HG03442 (cell line): ENCODE measurements at regions not wholly inside any gene's neighbourhood (a gene's known extent, or its start where the extent isn't known, plus 50 kb on each side); places are given as distances from the start of the nearest gene placed in this dataset.

ENCODE experiments used
- ATAC-seq: cut with Tn5 transposase; IDR thresholded peaks from one replicate; pipeline ENCODE4 v1.9.1; 2021; ENCODE audit warnings: mild to moderate bottlenecking, moderate library complexity; ENCODE audit not compliant: unreplicated experiment

GRCh38 chr10:89887406-89887805, 186.0 kb downstream of the KIF20B start:
- ATAC-seq, result peak; percentile 47

- peak; percentile 72 for ATAC-seq
These were observed 186.4 kb downstream of the KIF20B start for GRCh38 chr10:89887830-89888229.

DNA sequence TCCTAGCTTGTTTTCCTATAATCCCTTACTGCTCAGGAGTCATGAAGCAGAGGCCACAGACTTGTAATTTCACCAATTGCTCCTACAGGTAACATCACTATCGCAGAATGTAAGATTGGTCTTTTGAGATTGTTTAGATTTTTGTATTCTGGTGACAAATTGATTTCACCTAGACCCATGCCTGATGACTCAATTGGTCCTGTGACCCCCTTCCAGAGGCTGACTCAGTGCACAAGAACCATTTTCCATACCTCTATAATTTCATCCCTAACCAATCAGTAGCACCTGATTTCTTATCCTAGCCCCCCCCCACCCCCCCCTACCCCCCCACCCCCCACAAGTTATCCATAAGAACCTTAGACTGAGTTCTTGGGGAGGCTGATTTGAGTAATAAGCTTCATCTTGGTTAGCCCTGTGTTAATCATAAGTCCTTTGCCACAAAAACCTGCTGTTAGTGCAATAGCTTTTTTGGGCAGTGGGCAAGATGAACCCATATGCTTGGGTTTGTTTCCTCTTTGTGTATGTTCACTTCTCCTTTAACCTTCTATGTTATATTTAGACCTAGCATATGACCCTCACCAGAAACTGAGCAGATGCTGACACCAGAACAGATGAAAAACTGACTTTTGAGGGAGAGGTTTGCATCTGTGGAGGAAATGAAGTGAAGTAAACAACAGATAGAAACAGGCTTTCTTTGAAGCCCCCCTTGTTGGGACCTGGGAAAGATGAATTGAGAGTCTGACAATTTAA, 187.1 kb downstream of the KIF20B start:
- ATAC-seq, result peak; percentile 48

DNA sequence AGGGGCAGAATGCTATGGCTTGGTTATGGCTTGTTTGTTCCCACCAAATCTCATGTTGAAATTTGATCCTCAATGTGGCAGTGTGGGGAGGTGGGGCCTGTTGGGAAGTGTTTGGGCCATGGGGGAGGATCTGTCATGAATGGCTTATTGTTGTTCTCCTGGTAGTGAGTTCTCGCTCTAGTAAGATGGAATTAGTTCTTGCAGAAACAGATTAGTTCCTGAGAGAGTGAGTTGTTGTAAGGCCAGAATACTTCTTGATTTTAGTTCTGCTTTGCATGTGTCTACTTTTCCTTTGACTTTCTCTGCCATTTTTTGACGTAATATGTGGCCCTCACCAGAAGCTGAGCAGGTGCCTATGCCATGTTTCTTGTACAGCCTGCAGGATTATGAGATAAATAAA, 188.2 kb downstream of the KIF20B start:
- no peak for ATAC-seq

DNA sequence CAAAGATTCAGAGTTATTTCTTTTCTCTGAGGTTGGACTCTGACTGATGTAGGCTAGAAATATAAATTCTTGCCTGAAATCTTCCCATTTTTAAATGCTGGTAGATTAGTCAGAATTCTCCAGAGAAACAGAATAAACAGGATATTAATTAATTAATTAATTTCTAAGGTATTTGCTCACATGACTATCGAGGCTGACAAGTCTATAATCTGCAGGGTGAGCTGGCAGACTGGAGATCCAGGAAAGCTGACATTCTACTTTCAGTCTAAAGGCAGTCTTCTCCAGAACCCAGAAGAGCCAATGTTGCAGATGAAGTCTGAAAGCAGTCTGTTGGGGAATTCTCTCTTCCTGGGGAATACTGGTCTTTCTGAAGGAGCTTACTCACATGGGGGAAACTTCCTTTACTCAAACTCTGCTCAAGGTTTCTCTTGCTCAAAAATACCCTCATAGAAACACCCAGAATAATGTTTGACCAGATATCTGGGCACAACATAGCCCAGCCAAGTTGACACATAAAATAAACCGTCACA, 189.7 kb downstream of the KIF20B start:
- no peak for ATAC-seq

DNA sequence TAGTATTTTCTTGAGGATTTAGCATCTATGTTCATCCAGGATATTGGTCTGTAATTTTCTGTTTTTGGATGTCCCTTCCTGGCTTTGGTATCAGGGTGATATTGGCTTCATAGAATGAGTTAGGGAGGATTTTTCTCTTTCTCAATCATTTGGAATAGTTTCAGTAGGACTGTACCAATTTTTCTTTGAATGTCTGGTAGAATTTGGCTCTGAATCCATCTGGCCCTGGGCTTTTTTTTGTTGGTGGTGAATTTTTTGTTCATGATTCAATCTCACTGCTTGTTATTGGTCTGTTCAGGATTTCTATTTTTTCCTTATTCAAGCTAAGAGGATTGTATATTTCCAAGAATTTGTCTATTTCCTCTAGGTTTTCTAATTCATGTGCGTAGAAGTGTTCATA, 192.7 kb downstream of the KIF20B start:
- ATAC-seq, result no peak

GRCh38 chr10:89900554-89900953, 199.2 kb downstream of the KIF20B start:
- no peak for ATAC-seq

- no peak for ATAC-seq
These were observed 200.5 kb downstream of the KIF20B start for GRCh38 chr10:89901895-89902294.

GRCh38 chr10:89904755-89905154, 203.4 kb downstream of the KIF20B start:
- no peak for ATAC-seq

DNA sequence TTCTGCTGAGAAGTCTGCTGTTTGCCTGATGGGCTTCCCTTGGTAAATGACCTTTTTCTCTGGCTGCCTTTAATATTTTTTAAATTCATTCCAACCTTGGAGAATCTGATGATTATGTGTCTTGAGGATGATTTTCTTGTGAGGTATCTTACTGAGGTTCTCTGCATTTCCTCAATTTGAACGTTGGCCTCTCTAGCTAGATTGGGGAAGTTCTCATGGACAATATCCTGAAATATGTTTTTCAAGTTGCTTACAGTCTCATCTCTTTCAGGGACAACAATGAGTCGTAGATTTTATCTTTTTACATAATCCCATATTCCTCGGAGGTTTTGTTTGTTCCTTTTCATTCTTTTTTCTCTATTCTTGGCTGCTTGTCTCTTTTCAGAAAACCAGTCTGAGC, 208.4 kb downstream of the KIF20B start:
- ATAC-seq, result no peak

DNA sequence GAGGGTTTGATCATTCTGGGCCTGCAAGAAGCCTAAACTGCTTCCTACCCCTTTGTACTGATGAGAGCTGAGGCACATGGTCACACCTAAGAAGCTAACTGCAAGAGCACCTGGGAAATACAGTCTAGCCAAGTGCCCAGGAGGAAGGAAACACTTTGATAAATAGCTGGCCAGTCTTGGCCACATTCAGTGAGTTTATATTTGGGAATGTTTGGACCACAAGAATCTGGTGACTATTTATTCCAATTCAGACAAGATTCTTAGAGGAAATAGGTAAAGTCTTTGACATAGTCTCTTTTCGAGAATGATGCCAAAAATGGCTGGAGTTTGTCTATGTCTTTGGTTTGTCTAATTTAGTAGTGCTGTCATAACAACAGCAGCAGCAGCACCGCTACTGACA, 213.6 kb downstream of the KIF20B start:
- no peak for ATAC-seq

- no peak for ATAC-seq
These were observed 214.6 kb downstream of the KIF20B start for GRCh38 chr10:89915968-89916367.

DNA sequence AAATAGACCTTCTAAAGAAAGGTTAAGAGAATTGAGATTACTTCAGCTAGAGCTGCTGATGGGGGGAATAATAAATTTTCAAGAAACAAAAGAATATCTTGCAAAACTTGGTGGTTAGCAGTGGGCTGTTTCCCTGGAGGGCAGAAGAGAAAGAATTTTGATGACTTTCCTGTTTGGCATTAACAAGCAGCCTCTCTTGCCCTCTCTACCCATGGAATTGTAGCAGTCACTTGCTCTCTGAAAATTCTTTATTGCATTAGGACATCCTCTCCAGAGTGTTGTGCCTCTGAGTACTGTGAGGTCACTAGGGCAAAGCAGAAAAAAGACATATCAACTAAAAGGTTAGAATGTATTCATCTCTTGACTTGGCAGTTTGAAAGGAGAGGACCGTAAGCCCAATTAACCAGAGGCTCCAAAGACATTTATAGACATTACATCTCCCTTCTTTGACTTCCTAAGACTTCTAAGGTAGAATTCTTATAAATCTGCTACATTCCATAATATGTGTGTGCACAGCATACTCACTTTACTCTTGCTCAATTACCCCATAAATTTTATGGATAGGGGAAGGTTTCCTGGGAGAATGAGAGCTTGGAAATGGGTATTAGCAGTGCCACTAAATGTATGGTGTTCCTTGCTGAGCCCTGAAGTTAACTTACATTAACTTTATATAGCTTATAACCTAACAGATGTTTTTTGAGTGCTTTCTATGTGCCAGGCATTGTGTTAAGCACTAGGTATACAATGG, 215.3 kb downstream of the KIF20B start:
- no peak for ATAC-seq

GRCh38 chr10:89921403-89921802, 220.0 kb downstream of the KIF20B start:
- no peak for ATAC-seq

DNA sequence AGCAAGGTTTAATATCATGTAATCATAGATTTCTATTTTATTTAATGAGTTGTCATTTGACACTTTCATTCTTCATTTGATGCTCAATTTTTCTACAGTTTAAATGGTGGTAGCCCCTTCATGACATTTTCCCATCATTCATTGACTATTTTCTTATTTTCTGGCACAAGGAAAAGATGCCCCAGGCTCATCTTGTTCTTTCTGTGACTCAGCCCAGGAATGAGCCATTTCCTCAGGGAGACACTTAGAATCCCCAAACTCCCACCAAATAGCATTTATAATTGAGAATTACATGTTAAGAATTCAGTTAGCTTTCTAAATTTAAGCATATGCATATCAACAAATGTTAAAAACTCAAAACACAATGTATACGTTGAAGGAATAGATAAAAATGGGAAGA, 222.3 kb downstream of the KIF20B start:
- ATAC-seq, result no peak

- no peak for ATAC-seq
These were observed 222.9 kb downstream of the KIF20B start for GRCh38 chr10:89924261-89924660.

DNA sequence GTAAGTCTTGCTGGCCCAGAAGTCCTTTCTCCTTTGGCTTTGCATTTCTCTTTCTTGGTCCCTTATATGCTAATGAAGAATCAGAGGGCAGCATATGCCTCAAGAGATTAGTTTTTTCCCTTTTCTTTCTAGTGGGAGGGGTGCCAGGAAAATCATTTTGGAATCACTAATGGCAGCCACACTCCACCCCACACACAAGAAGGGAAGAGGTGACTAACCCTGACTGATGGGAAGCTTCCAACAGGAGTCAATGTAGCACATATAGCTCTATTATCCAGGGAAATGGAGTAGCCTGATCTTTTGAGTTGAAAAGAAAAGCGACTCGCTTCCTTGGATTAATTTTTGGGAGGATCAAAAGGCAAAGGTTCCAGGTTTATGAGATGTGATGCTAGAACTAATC, 225.3 kb downstream of the KIF20B start:
- no peak for ATAC-seq

- no peak for ATAC-seq
These were observed 228.1 kb downstream of the KIF20B start for GRCh38 chr10:89929282-89930026.

DNA sequence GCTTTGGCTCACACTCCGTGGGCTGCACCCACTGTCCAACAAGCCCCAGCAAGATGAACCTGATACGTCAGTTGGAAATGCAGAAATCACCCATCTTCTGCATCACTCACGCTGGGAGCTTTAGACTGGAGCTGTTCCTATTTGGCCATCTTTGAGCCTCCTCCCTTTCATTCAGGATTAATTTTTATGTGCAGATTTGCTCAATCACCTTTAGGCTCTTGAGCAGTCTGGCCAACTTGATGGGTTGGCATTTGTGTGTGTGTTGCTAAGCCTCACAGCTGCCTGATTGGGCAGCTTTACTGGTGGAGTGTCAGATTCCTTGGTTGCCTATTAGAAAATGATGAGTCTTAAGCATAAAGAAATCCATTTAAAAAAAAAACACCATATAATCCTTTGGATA, 236.1 kb downstream of the KIF20B start:
- ATAC-seq, result no peak

GRCh38 chr10:89940076-89940475, 238.7 kb downstream of the KIF20B start:
- no peak for ATAC-seq

- ATAC-seq, result no peak
These were observed 240.8 kb downstream of the KIF20B start for GRCh38 chr10:89942217-89942616.

GRCh38 chr10:89944138-89944537, 242.7 kb downstream of the KIF20B start:
- ATAC-seq, result no peak
